ENCODE measurements at regions not wholly inside any gene's neighbourhood (a gene's known extent, or its start where the extent isn't known, plus 50 kb on each side); places are given as distances from the start of the nearest gene placed in this dataset.
"Not testable (repeated sequence)": the region's sequence is repeated elsewhere in the genome, so short reads cannot be mapped to it uniquely, and the experiment has no call there.

GRCh38 chr1:103344930-103345329, 180.6 kb upstream of the RNPC3 start:
- DNase-seq: no peak

GRCh38 chr1:103341377-103341880, 184.1 kb upstream of the RNPC3 start:
- no peak for DNase-seq

GRCh38 chr1:103337779-103338178, 187.7 kb upstream of the RNPC3 start:
- DNase-seq: no peak

- no peak for DNase-seq
Measured at GRCh38 chr1:103336408-103336807, 189.1 kb upstream of the RNPC3 start.

- DNase-seq: no peak
Measured at GRCh38 chr1:103333141-103333540, 192.4 kb upstream of the RNPC3 start.

GRCh38 chr1:103327054-103327719, 198.3 kb upstream of the RNPC3 start:
- no peak for DNase-seq

- DNase-seq: no peak
Measured at GRCh38 chr1:103326595-103326994, 198.9 kb upstream of the RNPC3 start.

- DNase-seq: no peak
Measured at GRCh38 chr1:103309786-103310185, 201.5 kb upstream of the COL11A1 start.

GRCh38 chr1:103307751-103308150, 199.4 kb upstream of the COL11A1 start:
- no peak for DNase-seq

- DNase-seq: peak in 1 of 3 experiments; percentile 22
Measured at GRCh38 chr1:103283841-103284669, 175.7 kb upstream of the COL11A1 start.

GRCh38 chr1:103283371-103283770, 175.0 kb upstream of the COL11A1 start:
- no peak for DNase-seq

- no peak for DNase-seq
Measured at GRCh38 chr1:103275725-103276124, 167.4 kb upstream of the COL11A1 start.

- no peak for DNase-seq
Measured at GRCh38 chr1:103274886-103275285, 166.6 kb upstream of the COL11A1 start.

GRCh38 chr1:103273106-103273505, 164.8 kb upstream of the COL11A1 start:
- no peak for DNase-seq

GRCh38 chr1:103271471-103271870, 163.1 kb upstream of the COL11A1 start:
- not testable (repeated sequence) for DNase-seq

- no peak for DNase-seq
Measured at GRCh38 chr1:103267893-103268292, 159.6 kb upstream of the COL11A1 start.

- no peak for DNase-seq
Measured at GRCh38 chr1:103267266-103267665, 158.9 kb upstream of the COL11A1 start.

GRCh38 chr1:103266036-103266435, 157.7 kb upstream of the COL11A1 start:
- DNase-seq: no peak

- DNase-seq: no peak
Measured at GRCh38 chr1:103265551-103265950, 157.2 kb upstream of the COL11A1 start.

- no peak for DNase-seq
Measured at GRCh38 chr1:103259982-103260381, 151.7 kb upstream of the COL11A1 start.

- DNase-seq: no peak
Measured at GRCh38 chr1:103256490-103256889, 148.2 kb upstream of the COL11A1 start.

GRCh38 chr1:103254691-103255090, 146.4 kb upstream of the COL11A1 start:
- DNase-seq: no peak

- DNase-seq: peak in 1 of 3 experiments; percentile 11
Measured at GRCh38 chr1:103250441-103250861, 142.1 kb upstream of the COL11A1 start.
